ENCODE measurements at regions not wholly inside any gene's neighbourhood (a gene's known extent, or its start where the extent isn't known, plus 50 kb on each side); places are given as distances from the start of the nearest gene placed in this dataset.
"Not testable (repeated sequence)": the region's sequence is repeated elsewhere in the genome, so short reads cannot be mapped to it uniquely, and the experiment has no call there.

GRCh38 chr1:14320518-14320917, 278.0 kb upstream of the KAZN start:
- no peak for DNase-seq

- no peak for DNase-seq
These were observed 277.5 kb upstream of the KAZN start for GRCh38 chr1:14320986-14321385.

GRCh38 chr1:14321422-14321821, 277.1 kb upstream of the KAZN start:
- no peak for DNase-seq

GRCh38 chr1:14323568-14324247, 274.8 kb upstream of the KAZN start:
- DNase-seq: no peak

- no peak for DNase-seq
These were observed 274.2 kb upstream of the KAZN start for GRCh38 chr1:14324248-14324630.

DNA sequence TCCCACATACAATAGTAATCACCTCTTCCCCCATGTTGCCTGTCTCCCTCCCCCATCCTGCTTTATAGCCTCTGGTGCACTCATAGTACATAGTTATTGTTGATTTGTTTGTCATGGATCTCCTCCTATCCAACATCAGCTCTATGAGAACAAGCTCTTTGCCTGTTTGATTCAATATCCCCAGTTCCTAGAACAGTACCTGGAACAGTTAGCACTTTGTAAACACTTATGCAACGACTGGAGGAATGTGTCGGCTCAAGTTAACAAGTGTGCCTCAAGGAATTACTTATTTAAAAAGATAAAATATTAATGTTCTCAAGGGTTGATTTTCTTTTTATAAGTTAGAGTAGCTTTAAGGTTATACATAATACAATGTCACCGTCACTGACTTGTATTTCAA, 271.6 kb upstream of the KAZN start:
- DNase-seq: no peak

GRCh38 chr1:14328685-14329084, 269.8 kb upstream of the KAZN start:
- no peak for DNase-seq

DNA sequence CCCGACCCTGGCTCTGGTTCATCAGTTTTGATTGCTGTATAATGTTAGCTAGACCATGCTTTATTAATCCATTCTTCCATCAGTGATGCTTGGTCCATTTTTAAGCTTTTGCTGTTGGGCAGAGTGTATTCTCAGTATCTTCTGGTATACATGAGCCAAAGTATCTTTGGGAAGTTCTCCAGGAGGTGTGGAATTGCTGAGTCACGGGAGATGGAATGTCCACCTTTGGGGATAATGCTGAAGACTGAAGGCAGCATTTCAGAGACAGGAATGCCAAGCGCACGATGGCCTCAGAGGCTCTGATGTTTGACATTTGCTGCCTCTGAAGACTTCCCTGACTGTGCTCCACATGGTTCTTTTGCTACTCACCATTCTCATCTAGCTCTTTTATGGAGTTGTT, 266.3 kb upstream of the KAZN start:
- DNase-seq: no peak

DNA sequence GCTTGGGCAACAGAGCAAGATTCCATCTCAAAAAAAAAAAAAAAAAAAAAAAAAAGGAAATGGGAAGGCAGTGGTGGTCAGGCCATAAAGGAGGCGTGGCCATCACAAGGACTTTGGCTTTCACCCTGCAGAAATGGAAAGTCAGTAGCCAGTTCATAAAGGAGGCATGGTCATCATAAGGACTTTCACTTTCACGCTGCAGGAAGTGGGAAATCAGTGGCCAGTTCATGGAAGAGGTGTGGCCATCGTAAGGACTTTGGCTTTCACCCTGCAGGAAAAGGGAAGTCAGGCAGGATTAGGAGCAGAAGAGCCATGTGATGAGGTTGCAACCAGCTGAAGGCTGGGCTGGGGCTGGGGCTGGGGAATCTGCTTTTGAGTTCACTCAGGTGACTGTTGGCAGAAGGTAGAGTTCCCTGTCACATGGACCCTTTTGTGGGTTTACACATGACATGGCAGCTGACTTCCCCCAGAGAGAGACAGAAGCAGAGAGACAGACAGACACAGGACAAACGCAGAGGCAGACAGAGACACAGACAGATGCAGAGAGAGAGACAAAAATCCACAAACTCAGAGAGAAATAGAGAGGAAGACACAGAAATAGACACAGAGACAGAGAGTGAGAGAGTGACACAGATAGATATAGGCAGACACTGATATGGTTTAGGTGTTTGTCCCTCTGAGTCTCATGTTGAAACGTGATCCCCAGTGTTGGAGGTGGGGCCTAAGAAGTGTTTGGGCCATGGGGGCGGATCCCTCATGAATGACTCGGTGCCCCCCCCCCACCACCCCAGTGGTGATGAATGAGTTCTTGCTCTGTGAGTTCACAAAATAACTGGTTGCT, 263.9 kb upstream of the KAZN start:
- DNase-seq: no peak

- DNase-seq: no peak
These were observed 260.0 kb upstream of the KAZN start for GRCh38 chr1:14338509-14338908.

DNA sequence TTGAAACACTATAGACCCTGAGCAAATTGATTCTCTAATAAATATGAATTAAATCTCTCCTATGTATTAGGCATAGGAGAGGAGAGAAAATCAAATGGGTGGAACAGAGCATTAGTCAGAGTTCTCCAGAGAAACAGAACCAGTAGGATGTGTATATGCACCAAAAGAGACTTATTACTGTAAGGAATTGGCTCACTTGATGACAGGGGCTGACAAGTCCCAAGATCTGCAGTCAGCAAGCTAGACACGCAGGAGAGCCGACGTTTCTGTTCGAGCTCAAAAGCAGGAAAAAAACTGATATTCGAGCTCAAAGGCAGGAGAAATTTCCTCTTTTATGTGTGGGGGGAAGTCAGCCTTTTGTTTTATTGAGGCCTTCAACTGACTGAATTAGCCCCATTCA, 259.2 kb upstream of the KAZN start:
- DNase-seq: no peak

- DNase-seq: no peak
These were observed 258.3 kb upstream of the KAZN start for GRCh38 chr1:14340002-14340785.

DNA sequence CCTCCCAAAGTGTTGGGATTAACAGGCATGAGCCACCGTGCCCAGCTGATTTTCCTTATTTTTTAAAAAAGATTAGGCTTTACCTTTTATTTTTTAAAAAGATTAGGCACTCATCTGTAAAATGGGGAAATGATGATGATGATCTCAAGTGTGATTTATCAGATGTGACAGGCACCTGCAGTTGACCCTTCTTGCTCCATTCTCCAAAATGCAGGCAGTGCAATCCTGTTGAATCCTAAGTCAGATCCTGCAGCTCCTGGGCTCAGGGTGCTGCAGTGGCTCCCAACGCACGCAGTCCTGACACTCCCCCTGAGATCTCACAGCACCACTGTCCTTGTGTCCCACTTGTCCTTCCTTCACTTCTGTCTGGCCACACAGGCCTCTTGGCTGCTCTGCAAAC, 257.3 kb upstream of the KAZN start:
- no peak for DNase-seq

- no peak for DNase-seq
These were observed 252.4 kb upstream of the KAZN start for GRCh38 chr1:14345946-14346550.

DNA sequence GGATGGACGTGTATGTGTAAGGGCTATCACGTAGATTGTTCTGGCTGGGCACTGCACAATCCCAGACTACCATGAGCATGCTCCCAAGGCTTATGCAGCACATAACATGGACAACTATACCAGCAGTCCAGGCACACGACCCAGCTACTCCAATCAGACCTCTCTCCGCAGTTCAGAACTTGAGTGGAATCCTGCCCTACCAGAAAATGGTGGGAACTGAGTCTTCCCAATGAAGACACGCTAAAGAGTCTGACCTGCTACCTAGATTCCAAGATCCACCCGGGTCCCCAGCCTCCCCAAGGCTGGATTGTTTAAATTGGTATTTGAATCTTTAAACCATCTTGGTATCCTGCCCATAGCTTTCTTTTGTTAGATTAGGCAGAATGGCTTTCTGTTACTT, 251.3 kb upstream of the KAZN start:
- DNase-seq: no peak

- DNase-seq: no peak
These were observed 250.7 kb upstream of the KAZN start for GRCh38 chr1:14347776-14348175.

DNA sequence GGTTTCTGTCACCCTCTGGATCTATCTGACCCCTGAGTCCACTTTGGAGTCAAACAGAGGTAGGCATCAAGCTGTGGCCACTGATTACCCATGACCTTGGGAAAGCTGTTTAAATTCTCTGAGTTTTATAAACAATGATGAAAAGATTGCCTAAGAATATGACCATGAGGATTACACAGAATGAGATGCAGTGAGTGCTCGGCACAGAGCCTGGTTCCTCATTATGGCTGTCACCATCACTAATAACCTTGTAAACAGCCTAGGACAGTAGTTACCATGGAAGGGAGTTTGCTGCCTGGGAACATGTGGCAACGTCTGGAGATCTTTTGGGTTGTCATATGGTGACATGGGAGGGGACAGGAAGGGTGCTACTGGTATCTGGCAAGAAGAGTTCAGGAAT, 248.3 kb upstream of the KAZN start:
- no peak for DNase-seq

GRCh38 chr1:14352897-14353296, 245.6 kb upstream of the KAZN start:
- DNase-seq: no peak

DNA sequence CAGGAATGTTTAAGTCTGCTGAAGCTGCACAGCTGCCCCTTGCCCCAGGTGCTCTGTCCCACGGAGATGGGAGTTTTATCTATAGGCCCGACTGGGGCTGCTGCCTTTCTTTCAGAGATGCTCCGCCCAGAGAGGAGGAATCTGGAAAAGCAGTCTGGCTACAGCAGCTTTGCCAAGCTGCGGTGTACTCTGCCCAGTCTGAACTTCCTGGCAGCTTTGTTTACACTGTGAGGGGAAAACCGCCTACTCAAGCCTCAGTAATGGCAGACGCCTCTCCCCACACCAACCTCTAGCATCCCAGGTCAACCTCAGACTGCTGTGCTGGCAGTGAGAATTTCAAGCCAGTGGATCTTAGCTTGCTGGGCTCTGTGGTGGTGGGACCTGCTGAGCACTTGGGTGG, 237.5 kb upstream of the KAZN start:
- DNase-seq: not testable (repeated sequence)

DNA sequence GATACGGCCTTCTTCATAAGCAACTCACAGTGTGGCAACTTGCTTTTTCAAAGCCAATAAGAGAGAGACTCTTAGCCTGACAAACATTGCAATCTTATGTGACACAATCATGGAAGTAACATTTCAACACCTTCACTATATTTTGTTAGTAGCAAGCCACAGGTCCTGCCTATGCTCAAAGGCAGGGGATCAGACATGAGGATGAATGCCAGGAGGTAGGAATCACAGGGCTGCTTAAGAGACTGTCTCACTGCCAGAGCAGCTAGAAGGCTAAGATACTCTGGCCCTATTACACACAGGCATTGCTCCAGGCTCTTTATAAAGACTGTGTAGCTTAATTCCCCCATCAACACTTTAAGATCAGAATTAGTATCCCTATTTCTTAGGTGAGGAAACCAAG, 236.2 kb upstream of the KAZN start:
- DNase-seq: no peak

DNA sequence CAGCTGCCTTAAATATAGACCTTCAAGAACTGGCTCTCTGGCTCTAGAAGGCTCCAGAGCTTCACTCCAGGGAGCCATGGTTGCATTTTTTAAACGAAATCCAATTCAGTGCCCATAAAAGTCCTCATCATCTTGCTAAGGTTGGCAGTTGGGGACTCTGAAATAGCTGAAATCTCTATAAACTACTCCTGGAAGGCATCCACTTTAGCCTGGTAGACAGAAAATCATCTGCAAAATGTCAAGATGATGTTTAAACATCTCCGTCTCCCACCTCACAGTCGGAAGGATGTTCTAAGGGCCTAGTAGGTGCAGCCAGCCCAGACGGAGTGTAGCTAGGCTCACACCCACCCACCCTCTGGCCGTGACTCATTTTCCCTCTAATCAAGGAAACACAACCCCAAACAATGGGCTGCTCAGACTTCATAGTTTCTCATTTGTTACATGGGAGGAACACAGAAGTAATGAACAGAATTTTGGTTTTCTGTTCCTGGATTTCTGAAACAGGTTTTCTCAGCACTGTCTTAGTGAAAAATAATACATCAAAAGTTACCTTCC, 235.4 kb upstream of the KAZN start:
- no peak for DNase-seq

- no peak for DNase-seq
These were observed 234.6 kb upstream of the KAZN start for GRCh38 chr1:14363707-14364413.
